HG03469 (cell line): ENCODE measurements at regions not wholly inside any gene's neighbourhood (a gene's known extent, or its start where the extent isn't known, plus 50 kb on each side); places are given as distances from the start of the nearest gene placed in this dataset.

Experiments
- ATAC-seq: cut with Tn5 transposase; IDR thresholded peaks from one replicate; pipeline ENCODE4 v1.9.1; 2021; ENCODE audit warnings: mild to moderate bottlenecking, moderate library complexity, moderate number of reproducible peaks; ENCODE audit not compliant: unreplicated experiment

GRCh38 chr2:37858400-37858711 lies 66.7 kb upstream of the RMDN2 start:
- ATAC-seq: no peak

GRCh38 chr2:37858725-37859267 lies 66.3 kb upstream of the RMDN2 start:
- no peak for ATAC-seq

GRCh38 chr2:37862620-37863019 lies 62.5 kb upstream of the RMDN2 start:
- no peak for ATAC-seq

DNA sequence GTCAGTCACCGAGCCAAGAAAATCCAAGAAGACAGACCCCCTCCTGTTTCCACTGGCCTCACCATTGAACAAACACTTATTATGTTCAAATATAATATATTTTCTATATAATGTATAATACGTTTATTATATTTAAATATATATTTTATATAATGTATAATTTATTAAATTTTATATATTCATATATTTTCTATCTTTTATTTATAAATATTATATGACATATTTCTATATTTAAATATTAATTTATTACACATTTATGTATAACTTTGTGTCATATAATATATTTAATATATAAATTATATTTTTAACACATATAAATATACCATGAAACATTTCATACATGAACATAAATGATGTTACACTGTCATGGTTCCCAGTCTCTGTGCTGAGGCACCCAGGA lies 60.9 kb upstream of the RMDN2 start:
- ATAC-seq: no peak

GRCh38 chr2:37865640-37866039 lies 59.4 kb upstream of the RMDN2 start:
- no peak for ATAC-seq

DNA sequence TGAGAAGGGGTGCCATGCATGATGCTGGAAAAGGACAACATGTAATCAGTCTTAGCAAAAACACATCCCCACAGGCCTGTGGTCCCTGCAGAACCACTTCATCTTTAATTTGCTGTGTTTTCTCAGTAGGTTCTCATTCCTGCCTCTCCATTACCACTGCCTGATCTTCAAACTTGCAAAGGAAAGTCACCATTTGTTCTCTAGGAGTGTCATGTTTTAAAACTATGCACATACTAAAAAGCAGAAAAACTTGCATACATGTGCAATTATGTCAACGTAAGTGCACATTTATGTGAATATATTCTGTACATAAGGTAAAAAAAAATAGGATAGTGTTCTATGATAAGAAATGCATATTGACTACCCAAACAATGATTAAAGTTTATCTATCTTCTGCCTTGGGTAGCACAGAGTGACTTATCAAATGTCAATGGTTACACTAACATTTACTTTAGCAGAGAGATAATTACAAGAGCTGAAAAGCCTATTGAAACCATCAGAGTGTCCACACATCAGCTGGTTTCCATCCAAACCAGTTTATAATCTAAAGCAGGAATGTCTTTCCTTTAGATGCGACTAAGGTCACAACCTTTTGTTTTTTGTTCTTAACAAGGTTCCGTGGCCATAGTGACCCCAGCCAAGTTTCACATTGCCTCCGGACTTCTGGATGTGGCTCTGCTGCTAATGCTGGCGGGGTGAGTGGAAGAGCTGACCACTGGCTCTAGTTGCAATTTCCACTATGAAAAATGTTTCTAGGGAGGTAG lies 58.7 kb upstream of the RMDN2 start:
- no peak for ATAC-seq

- no peak for ATAC-seq
These were observed 57.9 kb upstream of the RMDN2 start for GRCh38 chr2:37867166-37867565.

GRCh38 chr2:37868866-37869265 lies 56.2 kb upstream of the RMDN2 start:
- no peak for ATAC-seq

GRCh38 chr2:37869304-37869703 lies 55.8 kb upstream of the RMDN2 start:
- no peak for ATAC-seq

GRCh38 chr2:37869771-37870170 lies 55.3 kb upstream of the RMDN2 start:
- no peak for ATAC-seq

GRCh38 chr2:37870829-37871228 lies 54.3 kb upstream of the RMDN2 start:
- no peak for ATAC-seq

DNA sequence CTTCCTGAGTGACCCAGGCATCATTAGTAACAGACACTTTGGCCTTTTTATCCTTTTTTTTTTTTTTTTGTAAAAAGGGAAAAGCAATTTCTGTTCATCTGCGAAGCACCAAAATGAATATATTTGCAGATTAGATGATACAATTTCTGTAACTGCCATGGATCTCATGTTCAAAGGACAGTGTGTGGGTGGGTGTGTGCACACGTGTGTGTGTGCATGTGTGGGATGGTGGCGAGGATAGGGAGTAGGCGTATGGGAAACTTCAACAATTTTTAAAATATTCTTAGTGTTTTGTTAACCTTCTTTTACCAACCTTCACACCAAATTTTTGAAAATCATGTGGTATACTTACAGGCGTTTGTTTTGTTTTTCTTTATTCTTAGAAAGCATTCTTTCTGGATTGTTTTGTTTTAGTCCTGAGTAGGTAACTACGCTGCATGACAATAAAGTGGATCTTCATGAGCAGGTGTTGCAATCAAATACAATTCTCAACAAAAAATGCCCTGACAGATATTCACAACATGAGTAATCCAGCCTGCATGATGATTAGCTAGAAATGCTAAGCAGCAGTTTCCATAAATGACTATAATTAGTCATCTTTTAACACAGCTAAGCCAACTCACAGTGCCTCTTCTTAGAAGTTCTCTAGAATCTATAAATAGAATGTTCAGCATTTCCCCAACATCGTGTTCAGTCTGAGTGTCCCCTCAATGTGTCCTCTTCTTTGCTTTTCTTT lies 53.5 kb upstream of the RMDN2 start:
- ATAC-seq: peak; percentile 76

GRCh38 chr2:37872192-37872750 lies 52.8 kb upstream of the RMDN2 start:
- no peak for ATAC-seq

DNA sequence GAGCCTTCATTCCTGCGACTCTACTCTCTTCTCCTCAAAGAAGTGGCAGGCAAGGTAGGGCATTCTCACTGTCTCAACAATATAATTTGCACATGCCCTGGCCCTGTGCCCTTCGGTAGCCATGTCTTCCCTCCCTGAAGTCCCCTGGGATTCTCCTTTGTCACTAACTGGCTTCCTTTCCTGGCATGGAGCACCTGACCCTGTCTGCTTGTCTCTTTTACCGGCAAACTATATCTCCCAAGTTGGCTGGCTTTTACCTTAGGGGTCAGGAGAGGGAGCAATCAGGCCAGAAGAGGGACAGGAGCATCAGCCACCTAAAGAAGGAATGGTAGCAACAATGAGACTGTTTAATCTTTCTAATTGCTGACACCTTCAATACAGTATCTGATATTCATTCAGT lies 51.9 kb upstream of the RMDN2 start:
- ATAC-seq: no peak

- no peak for ATAC-seq
These were observed 51.2 kb upstream of the RMDN2 start for GRCh38 chr2:37873749-37874330.

- no peak for ATAC-seq
These were observed 50.6 kb upstream of the RMDN2 start for GRCh38 chr2:37874470-37874869.
